CD4-positive, alpha-beta T cell treated with Interleukin-17A for 4 hours (primary cell): ENCODE measurements at regions not wholly inside any gene's neighbourhood (a gene's known extent, or its start where the extent isn't known, plus 50 kb on each side); places are given as distances from the start of the nearest gene placed in this dataset.
"Not testable (repeated sequence)": the region's sequence is repeated elsewhere in the genome, so short reads cannot be mapped to it uniquely, and the experiment has no call there.

Source experiments
- DNase-seq: peaks from one replicate; pipeline ENCODE4 v3.0.0-alpha.2; 2020; ENCODE audit warnings: mixed read lengths

DNA sequence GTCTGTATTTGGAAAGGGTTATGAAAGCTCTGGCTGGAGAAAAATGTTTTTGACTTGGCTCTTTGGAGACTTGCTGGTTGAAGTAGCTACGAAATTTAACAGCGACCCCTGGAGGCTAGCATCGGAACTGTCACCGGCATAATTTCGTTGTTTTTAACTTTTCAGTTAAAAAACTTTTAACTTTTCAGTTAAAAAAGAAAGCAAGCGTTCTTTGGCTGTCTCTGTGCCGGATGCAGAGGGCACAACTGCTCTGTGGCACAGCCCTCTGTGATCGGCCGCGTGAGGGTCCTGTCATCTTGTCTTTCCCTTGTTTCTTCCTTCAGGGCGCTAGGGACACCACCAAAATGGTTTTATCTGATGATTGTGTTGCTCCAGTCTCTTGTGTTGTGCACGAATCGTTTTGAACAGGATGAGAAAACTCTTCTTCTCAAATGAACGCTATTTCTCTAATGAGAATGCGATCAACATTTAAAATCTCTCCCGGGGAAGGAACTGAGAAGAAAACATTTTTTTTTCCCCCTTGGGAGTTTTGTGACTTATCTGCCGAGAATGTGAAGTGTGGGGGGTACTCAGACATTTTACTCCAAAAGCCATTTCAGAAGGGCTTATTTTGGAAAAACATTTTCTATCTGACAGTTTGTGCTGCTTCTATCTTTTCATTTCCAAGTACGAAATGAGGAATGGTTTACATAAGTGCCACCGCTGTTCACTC, 57.1 kb downstream of the ADCYAP1 start:
- DNase-seq, result peak; percentile 44

DNA sequence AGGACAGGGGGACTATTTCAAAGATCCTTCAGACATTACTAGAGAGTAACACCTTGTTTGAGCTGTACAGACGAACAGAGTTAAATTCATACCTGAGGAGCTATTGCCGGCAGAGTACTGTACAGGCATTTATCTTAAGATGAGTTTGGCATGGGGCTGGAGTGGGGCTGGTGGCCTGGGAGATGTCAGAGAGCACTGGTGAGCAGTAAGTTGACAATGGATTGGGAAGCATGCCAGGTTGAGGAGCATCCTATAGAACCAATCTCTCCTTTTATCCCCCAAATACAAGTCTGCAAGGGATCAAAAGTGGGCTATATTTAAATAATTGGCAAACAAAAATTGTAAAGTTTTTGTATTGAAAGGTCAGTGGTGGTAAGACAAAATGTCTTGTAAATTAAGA, 58.6 kb downstream of the ADCYAP1 start:
- no peak for DNase-seq

DNA sequence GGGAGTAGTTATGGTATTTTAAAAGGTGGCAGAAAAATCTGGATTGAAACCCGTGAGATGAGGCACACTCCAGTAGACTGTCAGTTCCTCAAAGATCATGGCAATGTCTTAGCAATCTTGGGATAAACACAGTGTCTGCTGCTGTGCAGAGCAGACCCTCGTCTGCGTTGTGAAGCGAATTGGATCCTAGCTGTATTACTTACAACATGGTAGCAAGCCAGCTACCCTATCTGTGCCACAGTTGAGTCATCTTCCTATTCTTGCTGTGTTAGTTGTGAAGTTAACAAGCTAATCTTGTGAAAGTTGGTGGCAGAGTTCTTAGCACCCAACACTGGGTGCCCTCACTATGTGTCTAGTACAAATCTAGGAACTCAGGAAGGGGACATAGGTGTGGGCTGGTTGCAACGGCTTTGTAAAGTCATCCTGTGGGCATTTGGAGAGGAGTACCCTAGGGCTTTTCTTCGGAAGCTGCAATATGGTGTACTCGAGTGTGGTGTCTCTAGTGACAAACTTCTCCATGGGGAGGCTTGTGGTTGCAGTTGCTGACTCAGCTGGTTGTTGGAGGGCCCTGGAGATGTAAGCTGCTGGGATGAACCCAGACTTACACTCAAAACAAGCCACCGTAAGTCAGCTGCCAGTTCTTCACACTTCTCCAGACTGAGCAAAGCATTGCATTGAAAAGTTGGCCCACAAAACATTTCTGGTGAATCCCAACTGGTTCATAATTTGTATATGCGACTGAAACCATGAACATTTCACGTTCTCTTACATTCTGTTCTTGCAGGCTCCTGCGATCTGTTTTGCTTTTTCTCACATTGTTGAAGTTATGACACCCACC, 61.5 kb downstream of the ADCYAP1 start:
- DNase-seq, result no peak

DNA sequence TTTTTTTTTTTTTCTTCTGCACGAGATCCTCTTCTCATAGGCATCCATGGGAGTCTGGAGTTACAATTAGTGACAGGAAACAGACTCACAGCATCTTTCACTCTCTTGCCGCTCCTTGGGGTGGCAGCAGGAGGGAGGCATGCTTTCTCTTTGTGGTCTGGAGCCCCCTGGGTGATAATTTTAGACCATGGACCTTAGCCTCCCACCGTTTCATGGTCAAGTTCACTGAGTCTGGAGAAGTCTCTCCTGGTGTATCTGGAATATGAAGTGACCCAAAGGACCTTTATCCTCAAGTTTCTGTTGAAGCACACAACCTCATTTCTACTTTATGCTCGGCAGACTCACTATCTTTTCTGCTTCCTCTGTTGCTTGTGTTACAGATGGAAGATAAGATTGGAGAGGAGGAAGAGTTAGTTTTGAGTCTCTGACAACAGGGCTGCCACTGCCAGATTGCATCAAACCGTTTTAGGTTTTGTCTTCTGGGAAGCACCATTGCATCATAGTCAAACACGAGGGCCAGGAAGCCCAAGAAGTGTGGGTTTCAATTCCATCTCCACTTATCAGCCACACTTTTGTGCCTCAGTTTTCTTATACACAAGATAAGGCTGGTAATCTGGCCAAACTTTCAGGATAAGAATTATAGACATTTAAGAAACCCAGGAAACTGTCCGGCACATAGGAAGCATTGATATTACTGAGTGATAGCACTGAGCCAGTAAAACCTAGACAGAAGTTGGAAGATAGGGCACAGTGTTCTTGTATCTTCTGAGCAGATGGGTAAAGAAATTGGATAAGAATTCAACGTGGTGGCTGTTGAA, 62.3 kb downstream of the ADCYAP1 start:
- no peak for DNase-seq

DNA sequence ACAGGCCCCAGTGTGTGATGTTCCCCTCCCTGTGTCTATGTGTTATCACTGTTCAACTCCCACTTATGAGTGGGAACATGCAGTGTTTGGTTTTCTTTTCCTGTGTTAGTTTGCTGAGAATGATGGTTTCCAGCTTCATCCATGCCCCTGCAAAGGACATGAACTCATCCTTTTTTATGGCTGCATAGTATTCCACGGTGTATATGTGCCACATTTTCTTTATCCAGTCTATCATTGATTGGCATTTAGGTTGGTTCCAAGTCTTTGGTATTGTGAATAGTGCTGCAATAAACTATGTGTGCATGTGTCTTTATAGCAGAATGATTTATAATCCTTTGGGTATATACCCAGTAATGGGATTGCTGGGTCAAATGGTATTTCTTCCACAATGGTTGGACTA, 64.2 kb downstream of the ADCYAP1 start:
- DNase-seq, result not testable (repeated sequence)

DNA sequence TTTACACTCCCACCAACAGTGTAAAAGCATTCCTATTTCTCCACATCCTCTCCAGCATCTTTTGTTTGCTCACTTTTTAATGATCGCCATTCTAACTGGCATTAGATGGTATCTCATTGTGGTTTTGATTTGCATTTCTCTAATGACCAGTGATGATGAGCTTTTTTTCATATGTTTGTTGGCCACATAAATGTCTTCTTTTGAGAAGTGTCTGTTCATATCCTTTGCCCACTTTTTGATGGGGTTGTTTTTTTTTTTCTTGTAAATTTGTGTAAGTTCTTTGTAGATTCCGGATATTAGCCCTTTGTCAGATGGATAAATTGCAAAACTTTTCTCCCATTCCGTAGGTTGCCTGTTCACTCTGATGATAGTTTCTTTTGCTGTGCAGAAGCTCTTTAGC, 64.6 kb downstream of the ADCYAP1 start:
- not testable (repeated sequence) for DNase-seq

DNA sequence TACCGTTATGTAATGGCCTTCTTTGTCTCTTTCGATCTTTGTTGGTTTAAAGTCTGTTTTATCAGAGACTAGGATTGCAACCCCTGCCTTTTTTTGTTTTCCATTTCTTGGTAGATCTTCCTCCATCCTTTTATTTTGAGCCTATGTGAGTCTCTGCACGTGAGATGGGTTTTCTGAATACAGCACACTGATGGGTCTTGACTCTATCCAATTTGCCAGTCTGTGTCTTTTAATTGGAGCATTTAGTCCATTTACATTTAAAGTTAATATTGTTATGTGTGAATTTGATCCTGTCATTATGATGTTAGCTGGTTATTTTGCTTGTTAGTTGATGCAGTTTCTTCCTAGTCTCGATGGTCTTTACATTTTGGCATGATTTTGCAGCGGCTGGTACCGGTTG, 69.9 kb downstream of the ADCYAP1 start:
- not testable (repeated sequence) for DNase-seq

DNA sequence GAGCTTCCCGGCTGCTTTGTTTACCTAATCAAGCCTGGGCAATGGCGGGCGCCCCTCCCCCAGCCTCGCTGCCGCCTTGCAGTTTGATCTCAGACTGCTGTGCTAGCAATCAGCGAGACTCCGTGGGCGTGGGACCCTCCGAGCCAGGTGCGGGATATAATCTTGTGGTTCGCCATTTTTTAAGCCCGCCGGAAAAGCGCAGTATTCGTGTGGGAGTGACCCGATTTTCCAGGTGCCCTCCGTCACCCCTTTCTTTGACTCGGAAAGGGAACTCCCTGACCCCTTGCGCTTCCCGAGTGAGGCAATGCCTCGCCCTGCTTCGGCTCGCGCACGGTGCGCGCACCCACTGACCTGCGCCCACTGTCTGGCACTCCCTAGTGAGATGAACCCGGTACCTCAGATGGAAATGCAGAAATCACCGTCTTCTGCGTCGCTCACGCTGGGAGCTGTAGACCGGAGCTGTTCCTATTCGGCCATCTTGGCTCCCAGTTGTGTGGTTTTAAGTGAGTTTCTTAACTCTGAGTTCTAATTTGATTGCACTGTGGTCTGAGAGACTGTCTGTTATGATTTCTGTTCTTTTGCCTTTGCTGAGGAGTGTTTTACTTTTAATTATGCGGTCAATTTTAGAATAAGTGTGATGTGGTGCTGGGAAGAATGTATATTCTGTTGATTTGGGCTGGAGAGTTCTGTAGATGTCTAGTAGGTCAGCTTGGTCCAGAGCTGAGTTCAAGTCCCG, 71.9 kb downstream of the ADCYAP1 start:
- not testable (repeated sequence) for DNase-seq

DNA sequence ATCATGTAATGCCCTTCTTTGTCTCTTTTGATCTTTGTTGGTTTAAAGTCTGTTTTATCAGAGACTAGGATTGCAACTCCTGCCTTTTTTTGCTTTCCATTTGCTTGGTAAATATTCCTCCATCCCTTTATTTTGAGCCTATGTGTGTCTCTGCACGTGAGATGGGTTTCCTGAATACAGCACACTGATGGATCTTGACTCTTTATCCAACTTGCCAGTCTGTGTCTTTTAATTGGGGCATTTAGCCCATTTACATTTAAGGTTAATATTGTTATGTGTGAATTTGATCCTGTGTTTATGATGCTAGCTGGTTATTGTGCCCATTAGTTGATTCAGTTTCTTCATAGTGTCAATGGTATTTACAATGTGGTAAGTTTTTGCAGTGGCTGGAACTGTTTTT, 72.7 kb downstream of the ADCYAP1 start:
- not testable (repeated sequence) for DNase-seq

DNA sequence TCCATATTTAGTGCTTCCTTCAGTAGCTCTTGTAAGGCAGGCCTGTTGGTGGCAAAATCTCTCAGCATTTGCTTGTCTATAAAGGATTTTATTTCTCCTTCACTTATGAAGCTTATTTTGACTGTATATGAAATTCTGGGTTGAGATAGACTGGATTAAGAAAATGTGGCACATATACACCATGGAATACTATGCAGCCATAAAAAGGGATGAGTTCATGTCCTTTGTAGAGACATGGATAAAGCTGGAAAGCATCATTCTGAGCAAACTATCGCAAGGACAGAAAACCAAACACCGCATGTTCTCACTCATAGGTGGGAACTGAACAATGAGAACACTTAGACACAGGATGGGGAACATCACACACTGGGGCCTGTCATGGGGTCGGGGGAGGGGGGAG, 73.1 kb downstream of the ADCYAP1 start:
- not testable (repeated sequence) for DNase-seq

DNA sequence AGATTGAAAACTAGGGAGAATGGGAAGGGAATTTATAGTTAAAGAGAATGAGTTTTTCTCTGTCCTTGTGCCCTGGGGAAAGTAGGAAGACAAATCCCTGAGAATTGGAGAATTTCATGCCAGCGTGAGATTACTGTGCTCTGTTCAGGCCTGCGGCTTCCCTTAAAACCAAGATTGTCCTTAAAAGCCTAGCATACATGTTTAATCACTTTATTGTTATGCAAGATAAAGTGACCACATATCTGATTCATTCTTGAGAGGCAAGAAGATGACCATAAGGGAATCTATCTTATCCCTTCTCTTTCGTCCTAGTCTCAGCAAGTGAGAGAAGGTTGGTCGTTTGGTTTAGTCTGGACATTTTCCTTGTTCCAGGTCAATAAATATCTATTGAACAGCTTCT, 75.9 kb downstream of the ADCYAP1 start:
- DNase-seq, result no peak

DNA sequence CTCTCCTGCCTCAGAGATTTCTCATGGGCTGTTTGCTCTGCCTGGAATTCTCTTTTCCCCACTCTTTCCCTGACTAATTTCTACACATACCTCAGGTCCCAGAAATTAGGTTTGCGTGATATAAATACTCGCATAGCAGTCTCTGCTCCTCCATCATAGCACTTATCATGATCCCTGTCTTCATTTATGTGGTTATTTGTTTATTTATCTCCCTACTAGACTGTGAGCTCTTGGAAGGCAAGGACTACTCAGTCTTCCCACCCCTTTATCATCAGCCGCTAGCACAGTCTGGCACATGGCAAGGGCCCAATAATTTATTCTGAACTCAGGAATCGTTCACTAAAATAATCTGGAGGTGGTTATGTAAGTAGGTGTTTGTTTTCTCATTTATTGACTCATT, 79.3 kb downstream of the ADCYAP1 start:
- no peak for DNase-seq

DNA sequence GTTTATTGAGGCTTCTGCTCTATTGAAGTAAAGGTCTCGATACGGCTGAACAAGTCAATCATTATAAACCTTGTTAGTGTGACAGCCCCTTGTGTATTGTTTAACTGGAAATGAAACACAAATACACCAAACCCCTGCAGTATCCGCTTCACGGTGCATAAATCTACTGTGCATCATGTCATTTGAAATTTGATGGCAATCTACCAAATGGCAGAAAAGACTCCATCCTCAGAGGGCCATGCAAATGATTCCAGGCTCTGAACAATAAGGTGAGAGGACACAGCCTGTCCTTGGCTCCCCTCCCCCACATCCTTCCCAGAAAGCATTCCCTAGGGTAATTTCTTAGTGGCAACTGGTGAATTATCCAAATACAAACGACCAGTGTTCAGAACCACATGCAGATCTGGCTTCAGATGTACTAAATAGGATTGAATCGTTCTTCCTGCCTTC, 80.6 kb downstream of the ADCYAP1 start:
- DNase-seq, result no peak

DNA sequence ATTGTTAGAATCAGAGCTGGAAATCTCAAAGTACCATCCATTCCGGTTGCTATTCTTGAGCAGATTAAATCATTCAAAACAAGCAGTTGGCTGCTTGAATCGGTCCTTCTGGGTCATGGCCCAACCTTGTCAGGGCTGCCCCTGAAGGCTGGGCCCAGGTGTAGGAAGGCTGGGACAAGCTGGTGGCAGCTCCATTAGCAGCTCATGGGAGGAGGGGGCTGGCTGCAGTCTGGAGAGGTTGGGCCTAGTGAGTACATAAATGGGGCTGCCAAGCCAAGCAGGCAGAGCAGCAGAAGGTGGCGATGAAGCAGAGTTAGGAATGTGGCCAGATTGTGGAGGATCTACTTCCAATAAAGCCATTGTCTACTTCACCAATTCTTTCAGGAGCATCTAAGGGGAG, 81.4 kb downstream of the ADCYAP1 start:
- DNase-seq, result no peak

DNA sequence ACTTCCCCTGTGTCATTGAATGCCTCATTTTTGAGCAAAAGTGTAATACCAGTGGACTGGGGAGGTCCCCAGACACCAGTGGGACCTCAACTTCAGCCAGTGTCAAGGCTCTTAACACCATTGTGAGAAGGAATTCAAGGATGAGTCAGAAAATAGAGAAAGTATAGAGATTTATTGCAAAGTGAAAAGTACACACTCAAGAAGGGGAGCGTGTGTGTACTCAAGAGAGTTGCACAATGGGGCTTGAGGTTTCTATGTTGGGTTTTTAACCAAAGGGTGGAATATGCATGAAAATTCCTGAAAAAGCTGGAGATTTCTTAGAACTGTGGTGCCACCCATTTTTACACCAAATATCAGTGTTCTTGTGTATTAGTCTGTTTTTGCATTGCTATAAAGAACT, 81.9 kb downstream of the ADCYAP1 start:
- no peak for DNase-seq

DNA sequence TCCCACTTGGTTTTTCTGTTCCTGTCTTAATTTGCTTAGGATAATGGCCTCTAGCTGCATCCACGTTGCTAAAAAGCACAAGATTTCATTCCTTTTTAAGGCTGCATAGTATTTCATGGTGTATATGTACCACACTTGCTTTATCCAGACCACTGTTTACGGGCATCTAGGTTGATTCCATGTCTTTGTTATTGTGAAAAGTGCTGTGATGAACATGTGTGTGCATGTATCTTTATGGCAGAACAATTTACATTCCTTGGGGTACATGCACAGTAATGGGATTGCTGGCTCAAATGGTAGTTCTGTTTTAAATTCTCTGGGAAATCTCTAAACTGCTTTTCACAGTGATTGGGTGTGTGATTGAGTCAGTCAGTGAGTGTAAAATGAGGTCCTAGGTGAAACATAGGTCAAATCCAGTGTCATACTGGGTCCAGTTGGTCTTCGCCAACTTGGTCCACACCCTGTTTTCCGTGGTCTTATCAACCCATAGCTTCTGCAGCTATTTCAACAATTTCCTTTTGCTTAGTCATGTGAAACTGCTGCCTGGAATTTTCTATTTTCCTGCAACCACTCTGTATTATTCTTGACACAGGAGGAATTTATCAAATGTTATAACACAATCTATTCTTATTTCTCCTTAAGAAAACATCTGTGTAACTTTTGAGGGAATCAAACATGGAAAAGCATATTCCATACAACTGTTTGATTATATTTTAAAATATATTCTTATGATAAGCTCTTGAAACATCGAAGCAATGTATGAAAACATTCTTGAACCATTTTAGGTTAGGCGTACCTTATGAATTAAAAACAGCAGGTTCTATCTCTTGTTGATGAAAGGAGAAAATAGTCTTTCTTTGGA, 82.9 kb downstream of the ADCYAP1 start:
- DNase-seq, result no peak

DNA sequence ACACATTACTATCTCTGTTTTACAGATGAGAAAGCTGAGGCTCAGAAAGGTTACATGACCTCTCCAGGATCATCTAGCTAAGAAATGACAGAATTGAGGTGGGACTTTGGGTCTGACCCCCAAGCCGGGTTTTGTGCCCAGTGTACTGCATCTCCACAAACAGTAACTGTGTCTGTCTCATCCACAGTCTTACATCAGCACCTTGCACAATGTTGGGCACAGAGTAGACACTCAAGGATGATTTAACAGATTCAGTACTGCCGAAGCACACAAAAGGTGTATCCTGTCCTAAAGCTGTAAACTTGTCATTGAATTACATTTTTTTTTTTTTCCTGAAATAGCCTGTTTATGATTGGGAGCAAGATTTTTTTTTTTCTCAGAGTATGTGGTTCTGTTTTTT, 84.8 kb downstream of the ADCYAP1 start:
- DNase-seq, result no peak

DNA sequence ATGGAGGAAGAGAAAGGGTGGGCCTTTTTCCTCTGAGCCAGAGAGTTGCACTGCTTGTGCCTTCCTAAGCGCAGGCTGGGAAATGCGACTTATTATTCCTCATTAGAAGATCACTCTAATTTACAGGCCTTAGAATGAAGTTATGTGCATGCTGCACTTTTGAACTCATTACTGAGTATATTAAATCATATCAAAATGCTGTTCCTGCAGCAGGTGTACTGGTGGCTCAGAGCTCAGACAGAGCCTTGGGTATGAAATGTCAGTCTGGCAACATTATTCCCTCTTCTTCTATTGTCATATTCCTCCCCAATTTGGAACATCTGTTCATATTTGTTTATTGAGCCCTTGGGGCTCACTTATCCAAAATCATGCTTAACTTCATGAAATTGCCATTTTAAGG, 85.5 kb downstream of the ADCYAP1 start:
- DNase-seq, result no peak

DNA sequence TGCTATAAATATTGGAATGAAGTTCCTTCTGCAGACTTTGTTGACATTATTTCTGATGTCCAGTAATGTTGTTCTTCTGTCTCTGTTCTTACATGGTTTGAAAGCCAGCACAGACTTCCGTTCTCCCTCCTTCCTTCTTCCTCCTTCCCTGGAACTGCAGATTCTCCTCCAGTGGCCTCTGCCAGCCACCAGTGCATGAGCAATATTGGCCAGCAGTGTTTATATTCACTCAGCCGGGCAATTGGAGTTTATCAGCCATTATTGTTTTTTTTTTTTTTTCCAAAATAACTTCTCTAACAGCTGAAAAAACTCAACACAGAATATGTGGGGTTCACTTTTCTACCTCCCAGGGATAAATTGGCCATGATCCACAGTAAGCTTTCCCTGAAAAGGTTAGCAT, 86.8 kb downstream of the ADCYAP1 start:
- DNase-seq, result no peak

DNA sequence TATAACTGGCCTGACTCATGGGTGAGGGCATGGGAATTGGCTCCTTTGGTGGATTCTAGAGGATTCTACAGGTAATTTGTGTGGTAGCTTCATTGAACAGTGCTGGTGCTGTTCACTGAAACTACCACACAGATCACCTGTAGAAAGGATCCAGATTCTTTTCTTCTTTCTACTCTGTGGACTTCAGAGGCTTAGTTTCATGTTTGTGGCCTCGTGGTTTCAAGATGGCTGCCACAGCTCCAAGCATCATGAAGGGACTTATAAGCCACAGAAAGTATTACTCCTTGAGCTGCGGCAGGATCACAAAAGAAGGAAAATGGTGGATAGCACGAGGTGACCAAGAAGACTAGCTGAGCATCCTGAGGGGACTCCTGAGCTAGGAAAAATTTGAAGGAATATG, 88.9 kb downstream of the ADCYAP1 start:
- no peak for DNase-seq

DNA sequence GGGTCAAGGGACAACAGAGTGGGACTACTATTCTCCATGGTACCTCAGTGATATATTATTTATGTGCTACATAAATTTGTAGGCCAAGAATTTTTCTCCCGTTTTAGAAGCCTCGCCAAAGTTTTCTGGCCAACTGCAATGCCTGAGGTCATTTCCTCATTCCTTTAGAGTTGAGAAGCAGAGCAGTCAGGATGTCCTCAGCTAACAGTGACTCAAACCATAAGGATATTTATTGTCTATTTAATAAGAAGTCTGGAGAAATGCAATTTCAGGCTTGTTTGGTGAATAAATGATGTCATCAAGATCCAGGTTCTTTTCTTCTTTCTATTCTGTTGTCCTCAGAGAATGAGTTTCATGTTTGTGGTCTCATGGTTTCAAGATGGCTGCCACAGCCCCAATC, 91.0 kb downstream of the ADCYAP1 start:
- no peak for DNase-seq

DNA sequence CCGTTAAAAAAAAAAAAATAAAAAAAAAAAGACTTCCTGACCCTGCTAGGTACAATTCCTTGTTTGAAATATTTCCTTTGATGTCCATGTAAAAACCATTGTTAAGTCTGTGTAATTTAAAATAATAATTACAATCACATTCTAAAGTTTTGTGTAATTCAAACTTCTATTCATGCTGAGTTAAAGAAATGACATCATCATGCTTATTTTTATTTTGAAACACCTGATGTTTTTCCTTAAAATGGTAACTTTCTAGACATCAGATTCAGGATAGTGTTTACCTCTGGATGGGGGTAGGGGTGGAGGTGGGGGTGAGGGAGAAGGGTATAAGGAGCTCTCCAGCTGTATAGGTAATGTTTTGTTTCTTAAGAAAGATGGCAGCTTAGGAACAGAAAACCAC, 92.8 kb downstream of the ADCYAP1 start:
- no peak for DNase-seq
